NCI-H1048 (cell line): ENCODE measurements at regions not wholly inside any gene's neighbourhood (a gene's known extent, or its start where the extent isn't known, plus 50 kb on each side); places are given as distances from the start of the nearest gene placed in this dataset.
"Not testable (repeated sequence)": the region's sequence is repeated elsewhere in the genome, so short reads cannot be mapped to it uniquely, and the experiment has no call there.

ENCODE experiments used
- DNase-seq: peaks from one replicate; lab custom pipeline; 2025; lab: John Stamatoyannopoulos, UW

DNA sequence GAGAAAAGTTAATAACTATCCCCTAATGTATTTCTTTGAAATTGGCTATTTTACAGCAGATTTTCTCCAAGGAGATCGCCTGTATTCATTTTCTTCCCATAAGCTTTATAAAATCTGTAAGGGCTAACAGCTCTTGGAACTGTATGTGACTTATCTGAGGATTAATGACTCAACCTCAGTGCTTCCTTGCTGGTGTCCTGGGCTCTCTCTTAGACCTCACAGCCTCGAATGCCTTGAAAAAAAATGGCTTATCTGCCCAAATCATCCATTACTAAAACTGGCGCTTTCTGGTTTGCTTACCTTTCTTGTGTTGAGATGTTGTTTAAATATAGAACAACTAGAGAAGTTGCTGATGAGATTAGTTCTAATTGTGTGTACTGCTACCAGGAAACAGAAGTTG lies 713.6 kb downstream of the SLC4A3 start:
- DNase-seq = no peak

DNA sequence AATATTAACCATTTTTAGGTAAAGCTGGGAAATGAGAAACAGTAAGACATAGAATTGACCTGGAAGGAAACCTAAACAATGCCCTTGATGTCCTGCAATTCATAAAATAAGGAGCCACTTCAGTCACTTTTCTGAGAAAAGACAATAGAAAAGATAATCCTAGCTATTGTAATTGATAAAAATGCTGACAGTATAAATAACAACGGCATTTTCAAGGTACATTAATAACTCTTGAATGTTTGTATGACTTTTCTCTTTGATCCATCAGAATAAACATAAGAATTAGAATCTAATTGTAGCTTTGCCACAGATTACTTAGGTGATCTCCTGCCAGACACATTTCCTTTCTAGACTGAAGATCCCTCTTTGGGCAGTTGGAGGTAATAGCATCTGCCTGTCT lies 719.5 kb downstream of the SLC4A3 start:
- DNase-seq = no peak

DNA sequence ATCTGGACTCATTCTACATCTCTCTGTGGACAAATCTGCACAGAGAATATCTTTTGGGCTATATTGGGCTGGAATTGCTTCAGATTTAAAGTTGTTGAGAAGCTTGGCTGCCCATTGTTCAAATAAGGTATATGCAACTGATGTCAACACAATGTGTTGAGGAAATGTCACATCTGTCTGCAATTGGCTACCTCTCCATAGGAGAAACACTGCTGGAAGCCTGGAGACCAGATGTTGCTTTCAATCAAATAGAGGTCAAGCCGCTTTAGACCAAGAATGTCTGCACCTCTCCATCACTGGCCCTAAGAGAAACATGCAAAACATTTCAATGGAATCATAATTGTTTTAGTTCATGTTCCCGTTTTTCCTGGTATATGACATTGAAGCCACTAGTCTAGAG lies 720.2 kb downstream of the SLC4A3 start:
- DNase-seq = no peak

DNA sequence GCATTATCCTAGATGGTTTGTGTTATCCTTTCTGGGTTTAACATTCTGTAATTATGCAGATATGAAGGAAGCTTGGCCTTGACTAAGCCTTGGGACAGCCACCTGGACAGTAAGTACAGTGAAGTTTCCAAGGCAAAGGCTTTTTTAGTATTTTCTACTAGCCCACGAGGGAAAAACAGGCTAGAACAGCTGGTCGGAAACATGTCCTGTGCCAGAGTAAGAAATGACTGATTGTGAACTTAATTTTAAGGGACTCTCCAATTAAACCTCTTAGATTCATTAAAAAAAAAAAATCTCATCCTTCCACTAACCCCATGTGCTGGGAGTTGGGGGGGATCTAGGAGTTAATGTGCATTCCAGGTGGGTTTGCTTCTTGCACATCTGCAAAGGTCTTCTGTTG lies 720.8 kb downstream of the SLC4A3 start:
- no peak for DNase-seq

DNA sequence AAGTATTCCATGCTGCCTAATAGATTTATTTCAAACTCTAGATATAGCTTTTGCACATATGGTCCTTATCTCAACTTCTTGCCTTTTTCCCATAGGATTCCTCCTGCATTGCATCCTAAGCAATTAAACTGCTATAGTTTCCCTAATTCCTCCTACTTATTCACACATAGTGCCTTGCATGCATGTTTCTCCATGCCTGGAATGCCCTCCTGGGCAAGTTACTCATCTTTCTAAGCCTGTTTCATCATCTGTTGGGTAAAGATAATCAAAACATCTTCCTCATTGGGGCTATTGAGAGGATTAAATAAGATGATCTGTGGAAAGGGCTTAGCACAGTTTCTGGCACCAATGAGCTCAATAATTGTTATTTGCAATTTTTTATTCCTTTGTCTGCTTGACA lies 726.5 kb downstream of the SLC4A3 start:
- no peak for DNase-seq

DNA sequence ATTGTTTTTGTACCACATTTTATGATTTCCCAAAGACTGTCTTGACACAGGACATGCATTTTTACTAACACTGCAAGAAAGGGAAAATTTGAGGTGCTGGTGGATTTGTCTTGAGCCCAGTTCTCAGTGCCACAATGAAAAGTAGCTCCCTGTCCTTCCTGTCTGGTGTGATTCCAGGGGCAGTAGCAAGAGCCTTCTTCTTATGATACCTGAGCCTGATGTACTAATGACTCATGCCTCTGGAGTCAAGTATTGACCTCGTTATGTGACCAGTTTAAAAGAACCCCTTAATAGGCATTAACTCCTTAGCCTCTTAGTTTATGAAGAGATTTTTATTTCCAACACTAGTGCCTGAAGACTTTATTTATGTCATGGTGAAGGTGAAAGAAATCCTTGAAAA lies 728.6 kb downstream of the SLC4A3 start:
- DNase-seq = no peak

DNA sequence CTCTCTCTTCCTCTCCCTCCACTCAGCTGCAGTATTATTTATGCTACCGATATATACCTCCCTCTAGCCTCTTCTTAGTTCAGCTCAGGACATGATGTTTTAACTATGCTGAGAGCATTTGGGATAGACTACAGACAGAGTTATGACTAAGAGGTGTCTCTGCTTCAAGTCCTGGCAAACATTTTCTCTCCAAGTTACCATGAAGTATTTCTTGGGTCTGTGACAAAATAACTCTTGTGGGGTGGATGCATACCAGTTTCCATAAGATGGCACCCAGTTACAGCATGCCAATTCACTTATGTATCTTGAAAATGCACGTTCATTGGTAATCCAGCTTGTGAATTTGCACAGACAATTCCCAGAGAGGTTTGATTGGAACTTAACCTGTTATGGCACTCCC lies 737.6 kb downstream of the SLC4A3 start:
- DNase-seq = no peak

DNA sequence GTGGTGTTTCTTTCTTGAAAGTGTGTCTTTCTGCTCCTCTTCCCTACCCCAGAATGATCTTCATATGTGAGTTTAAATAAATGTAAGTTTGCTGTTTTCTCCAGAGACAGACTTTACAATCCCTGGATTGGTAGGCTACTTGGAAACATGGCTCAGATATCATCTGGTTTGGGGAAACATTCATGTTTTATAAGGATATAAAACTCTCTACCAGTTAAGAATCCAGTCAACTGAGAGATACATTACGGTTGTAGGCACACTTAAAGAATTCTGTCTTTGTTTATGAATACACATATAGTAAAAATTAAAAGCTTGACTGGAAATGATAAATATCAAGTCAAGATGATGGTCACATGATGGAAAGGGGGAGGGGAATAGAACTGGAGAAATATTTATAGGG lies 739.3 kb downstream of the SLC4A3 start:
- no peak for DNase-seq

DNA sequence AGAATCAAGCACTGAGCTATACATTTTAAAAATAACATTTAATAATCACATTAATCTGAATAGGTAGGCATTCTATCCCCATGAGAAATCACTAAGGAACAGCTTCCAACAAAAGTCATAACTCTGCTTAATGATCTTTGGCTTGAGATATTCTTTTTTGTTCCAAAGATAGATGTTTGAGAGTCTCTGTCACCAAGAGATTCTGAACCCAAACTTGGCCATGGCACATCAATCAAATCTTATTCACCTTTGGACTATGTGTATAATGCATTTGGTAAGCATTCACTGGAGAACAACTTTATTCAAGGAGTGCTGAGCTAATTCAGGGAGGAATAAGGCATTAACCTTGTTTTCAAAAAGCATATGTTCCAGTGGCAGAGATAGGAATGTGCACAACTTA lies 743.3 kb downstream of the SLC4A3 start:
- DNase-seq = no peak

DNA sequence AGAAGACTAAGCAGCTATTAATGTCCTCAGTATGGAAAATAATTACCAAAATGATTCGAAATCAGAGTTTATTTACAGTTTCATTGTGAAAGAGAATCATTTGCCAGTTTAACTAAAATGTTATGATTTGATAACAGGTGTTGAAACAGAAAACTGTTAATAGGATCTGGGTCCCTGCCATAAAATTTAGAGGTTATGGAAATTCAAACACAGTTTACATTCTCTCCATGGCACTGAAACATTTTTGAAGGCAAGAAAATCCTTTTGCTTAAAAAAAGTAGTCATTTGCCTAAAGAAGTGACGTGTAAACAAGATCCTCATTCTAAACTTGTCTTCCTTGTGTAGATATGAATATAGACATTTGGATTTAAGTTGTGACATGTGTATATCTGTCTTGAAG lies 743.8 kb downstream of the SLC4A3 start:
- DNase-seq = no peak

DNA sequence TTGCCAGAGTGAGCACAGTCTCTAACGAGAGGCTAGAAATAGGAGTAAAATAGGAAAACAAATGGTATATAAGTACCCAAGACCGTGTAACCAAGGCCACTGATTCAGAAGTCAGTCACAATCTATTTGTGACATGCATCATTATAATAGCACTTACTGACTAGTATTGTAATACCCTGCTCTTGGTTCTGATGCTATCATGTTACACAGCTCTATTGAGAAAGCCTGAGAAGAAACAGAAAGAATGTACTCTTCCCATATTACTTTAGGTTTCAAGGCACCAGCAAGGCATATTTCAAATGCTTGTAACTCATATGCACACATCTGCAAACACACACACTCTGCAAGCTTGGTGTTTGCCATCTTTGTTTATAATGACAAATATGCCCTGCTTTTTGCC lies 746.4 kb downstream of the SLC4A3 start:
- no peak for DNase-seq

DNA sequence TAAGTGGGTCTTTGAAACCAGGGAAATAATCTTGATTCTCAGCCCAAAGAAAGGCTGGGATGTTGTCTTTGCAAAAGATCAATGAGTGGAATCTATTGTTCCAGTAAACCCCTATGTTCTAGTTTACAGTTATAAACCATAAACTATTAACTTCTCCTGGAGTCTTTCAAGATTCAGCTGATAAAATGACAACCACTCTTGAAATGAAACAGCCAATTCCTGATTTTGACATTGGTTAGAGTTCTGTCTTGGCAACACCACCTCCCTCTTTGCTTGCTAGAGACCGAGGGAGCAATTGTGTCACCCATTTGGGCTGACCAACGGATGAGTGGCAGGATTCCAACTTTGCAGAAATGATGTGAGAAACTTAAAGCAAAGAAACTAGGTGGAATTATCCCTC lies 746.9 kb downstream of the SLC4A3 start:
- no peak for DNase-seq

DNA sequence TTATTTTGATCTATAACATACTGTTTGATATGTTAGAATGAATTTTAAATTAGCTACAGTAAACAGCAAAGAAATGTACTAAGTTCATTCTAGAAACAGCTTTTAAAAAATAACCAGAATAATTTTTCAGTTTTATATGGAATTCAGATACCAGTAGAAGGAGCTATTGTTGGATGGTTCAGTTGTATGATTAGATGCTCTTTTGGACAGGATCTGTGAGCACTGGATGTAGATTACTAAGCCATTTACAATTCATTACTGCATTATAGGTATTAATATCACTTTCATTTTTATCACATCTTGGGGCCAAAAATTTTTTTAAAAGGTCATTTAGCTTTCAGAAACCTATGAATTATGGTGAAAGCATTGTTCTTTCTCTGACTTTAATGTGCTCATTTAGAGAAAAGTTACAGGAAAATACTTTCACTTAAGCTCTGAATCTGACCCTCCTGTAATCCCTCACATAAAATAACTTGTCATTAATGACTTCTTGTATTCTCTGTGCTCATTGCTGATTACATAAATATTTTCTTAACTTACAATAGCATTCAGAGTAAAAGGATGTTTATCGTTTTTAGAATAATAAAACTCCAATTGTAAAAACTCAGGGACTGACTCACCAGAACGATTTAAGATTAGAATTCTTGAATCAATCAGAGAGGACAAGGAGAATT lies 750.2 kb downstream of the SLC4A3 start:
- DNase-seq = no peak

DNA sequence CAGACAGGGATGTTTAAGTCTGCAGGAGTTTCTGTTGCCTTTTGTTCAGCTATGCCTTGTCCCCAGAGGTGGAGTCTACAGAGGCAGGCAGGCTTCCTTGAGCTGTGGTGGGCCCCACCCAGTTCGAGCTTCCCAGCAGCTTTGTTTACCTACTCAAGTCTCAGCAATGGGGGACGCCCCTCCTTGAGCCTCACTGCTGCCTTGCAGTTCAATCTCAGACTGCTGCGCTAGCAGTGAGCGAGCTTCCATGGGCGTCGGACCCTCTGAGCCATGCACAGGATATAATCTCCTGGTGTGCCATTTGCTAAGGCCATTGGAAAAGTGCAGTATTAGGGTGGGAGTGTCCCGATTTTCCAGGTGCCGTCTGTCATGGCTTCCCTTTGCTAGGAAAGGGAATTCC lies 760.3 kb downstream of the SLC4A3 start:
- DNase-seq = not testable (repeated sequence)

DNA sequence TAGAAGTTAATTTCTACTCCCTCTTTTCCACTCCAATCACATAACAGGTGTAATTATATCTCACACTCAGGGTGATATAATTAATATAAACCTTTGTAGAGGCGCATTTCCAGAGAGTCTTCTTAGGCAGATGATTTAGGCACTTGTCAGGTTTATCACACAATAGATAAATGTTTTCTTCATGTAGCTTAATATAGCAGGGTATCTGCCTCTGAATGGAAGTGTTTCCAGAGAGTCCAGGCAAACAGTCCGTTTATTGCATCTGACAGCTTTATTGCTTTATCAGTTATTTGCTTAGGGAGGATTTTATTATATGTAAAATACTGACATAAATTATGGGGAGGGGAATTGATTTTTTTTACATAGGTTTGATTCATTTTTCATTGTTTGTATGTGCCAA lies 766.3 kb downstream of the SLC4A3 start:
- no peak for DNase-seq

DNA sequence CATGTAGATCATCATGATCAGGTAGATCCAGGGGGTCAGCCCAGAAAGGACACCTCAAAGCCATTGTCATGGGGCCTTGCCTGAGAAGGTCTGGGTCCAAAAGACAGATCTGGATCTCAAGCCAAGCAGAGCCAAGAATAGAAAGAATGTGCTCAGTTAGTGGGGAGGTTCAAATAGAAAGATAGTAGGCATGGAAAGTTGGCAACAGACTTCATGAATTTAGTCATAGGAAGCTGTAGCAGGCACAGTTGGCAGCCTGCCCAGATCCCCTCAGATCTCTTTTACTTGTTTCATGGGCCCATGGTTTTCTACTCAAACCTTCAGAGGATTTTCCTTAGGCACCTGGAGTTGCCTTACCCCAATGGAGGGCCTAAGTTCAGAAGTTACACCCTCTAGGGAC lies 767.0 kb downstream of the SLC4A3 start:
- no peak for DNase-seq

DNA sequence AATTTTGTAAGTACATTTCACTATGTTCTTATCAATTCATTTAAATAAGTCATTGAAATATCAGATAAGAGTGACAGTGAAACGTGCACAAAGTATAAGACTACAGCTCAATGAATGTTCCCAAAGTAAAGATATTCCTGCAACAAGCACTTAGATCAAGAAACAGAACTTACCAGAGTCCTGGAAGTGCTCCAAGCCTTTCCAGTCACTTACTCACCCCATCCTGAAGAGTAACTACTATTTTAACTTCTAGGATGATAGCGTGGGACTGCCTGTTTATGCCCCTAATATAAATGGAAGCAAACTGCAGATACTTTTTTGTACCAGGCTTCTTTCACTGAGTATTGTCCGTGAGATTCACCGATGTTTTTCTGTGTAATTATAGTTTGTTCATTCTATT lies 768.9 kb downstream of the SLC4A3 start:
- no peak for DNase-seq

DNA sequence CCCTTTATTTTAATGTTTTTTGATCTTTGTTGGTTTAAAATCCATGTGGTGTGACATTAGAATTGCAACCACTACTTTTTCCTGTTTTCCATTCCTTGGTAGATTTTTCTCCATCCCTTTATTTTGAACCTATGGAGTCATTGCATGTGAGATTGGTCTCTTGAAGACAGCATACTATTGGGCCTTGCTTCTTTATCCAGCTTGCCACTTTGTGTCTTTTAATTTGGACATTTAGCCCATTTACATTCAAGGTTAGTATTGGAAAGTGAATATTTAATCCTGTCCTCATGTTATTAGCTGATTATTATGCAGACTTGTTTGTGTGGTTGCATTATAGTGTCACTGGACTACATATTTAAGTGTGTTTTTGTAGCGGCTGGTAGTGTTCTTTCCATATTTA lies 782.9 kb downstream of the SLC4A3 start:
- DNase-seq = no peak

DNA sequence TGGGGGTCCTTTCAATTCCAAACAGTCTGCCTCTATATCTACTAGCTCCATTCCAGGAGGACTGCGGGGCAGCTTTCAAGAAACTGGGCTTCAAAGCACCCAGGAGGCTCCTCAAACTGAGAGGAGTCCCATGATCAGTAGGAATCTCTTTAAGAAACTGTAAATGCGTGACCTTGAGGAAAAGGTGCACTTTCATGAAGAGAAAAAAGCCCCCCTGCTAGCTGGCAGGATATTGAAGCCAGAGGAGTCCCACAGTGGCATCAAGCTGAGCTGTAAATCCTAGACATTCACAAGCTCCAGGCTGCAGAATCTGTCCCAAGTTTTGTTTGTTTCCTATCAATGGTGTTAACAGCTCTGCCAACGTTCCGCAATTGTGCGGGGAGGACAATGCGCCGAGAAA lies 790.1 kb downstream of the SLC4A3 start:
- DNase-seq = no peak

DNA sequence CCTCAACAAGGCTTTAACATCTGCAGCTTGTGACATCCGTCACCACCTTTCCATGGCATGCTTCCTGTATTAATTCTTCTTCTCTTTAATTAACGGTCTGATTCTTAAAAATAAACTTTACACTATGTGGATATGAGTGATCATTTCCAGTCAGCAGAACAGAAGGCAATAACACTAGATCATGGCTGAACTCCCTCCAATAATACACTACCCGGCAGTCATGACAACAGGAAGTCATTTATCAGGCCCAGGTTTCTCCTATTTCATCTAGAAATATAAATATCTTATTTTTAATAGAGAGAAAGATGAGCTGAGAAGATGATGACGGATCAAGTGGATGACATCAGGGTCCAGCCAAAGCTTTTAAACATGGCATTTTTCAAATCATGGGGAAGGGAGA lies 792.2 kb downstream of the SLC4A3 start:
- no peak for DNase-seq

DNA sequence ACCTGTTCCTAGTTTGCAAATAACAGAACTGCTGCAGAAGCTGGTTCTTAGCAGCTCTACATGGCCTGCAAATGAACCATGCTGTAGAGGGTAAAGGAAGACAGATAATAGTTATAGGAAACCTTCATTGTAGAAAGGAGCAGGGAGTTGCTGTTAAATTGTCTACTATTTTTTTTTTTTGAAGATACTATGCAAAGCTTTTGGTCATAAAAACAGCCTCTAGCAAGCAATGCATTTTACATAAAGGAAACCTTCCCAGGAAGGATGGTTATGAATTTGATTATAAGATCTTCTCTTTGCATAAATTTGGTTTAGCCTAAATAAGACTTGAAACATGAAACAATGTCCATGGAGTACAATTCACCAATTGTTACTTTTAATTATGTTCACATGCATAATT lies 793.4 kb downstream of the SLC4A3 start:
- peak; percentile 57 for DNase-seq

DNA sequence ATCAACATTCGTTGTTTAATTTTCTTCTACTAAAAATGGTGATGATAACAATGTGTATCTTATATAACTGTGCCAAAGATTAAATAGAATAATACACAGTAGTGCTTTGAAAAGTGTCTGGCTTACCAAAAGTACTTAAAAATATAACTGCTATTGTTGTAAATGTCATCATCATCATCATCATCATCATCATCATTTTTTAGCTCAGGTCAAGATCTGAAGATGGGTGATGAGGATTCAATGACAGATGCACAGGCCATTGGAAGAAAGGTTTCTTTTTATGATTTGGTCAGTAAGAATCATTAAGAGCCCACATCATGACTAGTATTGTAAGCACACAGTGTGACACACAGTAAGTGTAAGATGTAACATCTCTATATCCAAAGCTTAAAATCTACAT lies 795.2 kb downstream of the SLC4A3 start:
- no peak for DNase-seq

DNA sequence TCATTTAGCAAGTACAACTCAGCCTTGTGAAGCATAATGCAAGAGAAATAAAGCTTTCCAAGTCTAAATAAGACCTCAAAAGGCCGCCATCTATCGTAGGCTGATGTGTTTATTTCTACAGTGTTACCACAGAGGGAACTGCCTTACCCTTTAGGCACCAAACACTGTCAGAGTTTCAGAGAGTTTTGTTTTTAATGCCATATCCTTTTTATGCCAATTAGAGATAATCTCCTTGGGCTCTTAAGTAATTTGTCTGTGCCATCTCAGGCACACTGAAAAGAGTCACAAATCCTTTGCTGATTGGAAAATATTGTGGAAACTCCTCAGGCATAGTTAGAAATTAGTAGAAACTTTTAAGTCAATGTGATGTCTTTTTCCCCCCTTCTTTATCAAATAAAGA lies 797.1 kb downstream of the SLC4A3 start:
- no peak for DNase-seq

DNA sequence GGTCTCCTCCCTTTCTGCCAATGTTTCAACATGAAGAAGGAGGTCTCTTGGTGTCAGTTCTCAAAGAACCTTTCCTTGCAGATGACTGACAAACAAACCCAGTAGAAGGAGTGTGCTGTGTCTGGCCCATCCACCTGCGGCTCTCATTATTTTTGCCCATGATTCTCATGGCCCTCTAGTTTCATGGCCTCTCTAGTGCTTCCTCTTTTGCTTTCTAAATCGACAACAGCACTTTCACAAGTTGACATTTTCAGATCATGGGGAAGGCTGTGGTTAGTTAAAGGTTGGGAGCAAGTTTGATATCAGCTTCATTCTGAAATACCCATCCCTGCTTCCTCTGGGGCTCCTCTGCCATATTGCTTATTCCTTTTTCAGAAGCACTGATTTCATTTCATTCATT lies 805.2 kb downstream of the SLC4A3 start:
- DNase-seq = no peak

DNA sequence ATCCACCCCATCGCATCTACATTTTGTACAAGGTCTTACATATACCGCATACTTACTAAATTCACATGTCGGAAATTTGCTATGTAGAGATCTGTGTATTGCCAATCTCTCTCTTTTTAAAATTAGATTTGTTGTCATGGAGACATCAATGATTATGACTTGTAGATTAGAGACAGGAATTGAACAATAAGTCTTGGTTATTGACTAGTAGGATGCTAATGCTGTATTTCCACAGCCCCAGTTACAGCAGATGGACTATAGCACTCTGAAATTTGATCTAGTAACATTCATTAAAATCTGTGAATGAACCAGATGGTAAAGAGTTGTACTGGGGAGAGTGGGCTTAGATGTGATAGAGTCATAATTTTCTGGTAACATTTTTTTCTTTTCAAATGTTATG lies 805.7 kb downstream of the SLC4A3 start:
- no peak for DNase-seq
